HEK293 (cell line): ENCODE measurements at regions not wholly inside any gene's neighbourhood (a gene's known extent, or its start where the extent isn't known, plus 50 kb on each side); places are given as distances from the start of the nearest gene placed in this dataset.

Experiments
- CTCF ChIA-PET: fragments of 350-600 bp; formaldehyde crosslinking; extraction: SDS; loops from one replicate; lab custom pipeline; 2021; ENCODE audit warnings: antibody characterized with exemption; lab: Yijun Ruan, JAX
- POLR2A ChIA-PET: fragments of 300-600 bp; formaldehyde crosslinking; extraction: SDS; loops from one replicate; lab custom pipeline; 2020; ENCODE audit warnings: antibody characterized with exemption, inconsistent platforms; lab: Yijun Ruan, JAX
- H3K27ac ChIP-seq: fragments of 200-500 bp; sonication (Bioruptor generic); 2 replicates; pipeline ENCODE4 v1.5.1; 2014; ENCODE audit warnings: low read depth, low read length, control low read depth, inconsistent platforms; ENCODE audit errors: extremely low read depth
- H3K36me3 ChIP-seq, 2 experiments: fragments of 200-500 bp in 1 of 2; sonication (Bioruptor generic) in 1 of 2; 1 replicate in 1 of 2; 2 replicates in 1 of 2; pipeline ENCODE4 v1.5.1; 2014 to 2017; ENCODE audit warnings: inconsistent platforms in 2 of 2, low read length in 2 of 2; ENCODE audit not compliant: control insufficient read depth in 2 of 2, insufficient read depth in 1 of 2
- H3K4me1 ChIP-seq: fragments of 200-500 bp; sonication (Bioruptor generic); 2 replicates; pipeline ENCODE4 v1.5.1; 2014; ENCODE audit warnings: mild to moderate bottlenecking, low read length, inconsistent platforms; ENCODE audit not compliant: control insufficient read depth, insufficient read depth
- H3K4me3 ChIP-seq: 2 replicates; pipeline ENCODE4 v1.5.1; 2011; ENCODE audit warnings: low read depth, mild to moderate bottlenecking, control low read depth, low read length, moderate library complexity
- H3K9me3 ChIP-seq: fragments of 200-500 bp; sonication (Bioruptor generic); 2 replicates; pipeline ENCODE4 v1.5.1; 2014; ENCODE audit warnings: low read depth, low read length, inconsistent platforms; ENCODE audit not compliant: control insufficient read depth, insufficient read depth
- KLF1 ChIP-seq: fragments of 450-650 bp; formaldehyde crosslinking; IDR thresholded peaks from 2 replicates; pipeline ENCODE4 v1.5.1; 2016; ENCODE audit warnings: missing biosample characterization, missing genetic modification characterization
- MEIS1 ChIP-seq: sonication (generic); formaldehyde crosslinking; IDR thresholded peaks from 2 replicates; pipeline ENCODE4 v1.8.1; 2022; ENCODE audit warnings: missing genetic modification reagents, mild to moderate bottlenecking, borderline replicate concordance
- OSR2 ChIP-seq: fragments of 450-650 bp; formaldehyde crosslinking; IDR thresholded peaks from 2 replicates; pipeline ENCODE4 v1.5.1; 2016; ENCODE audit warnings: missing biosample characterization, missing genetic modification characterization
- SP2 ChIP-seq: fragments of 450-650 bp; formaldehyde crosslinking; IDR thresholded peaks from 2 replicates; pipeline ENCODE4 v1.5.1; 2016; ENCODE audit warnings: missing biosample characterization, missing genetic modification characterization
- TSHZ1 ChIP-seq: fragments of 450-650 bp; formaldehyde crosslinking; IDR thresholded peaks from 2 replicates; pipeline ENCODE4 v1.5.1; 2016; ENCODE audit warnings: missing biosample characterization, missing genetic modification characterization, borderline replicate concordance
- YY2 ChIP-seq: fragments of 450-650 bp; formaldehyde crosslinking; IDR thresholded peaks from 2 replicates; pipeline ENCODE4 v1.5.1; 2016; ENCODE audit warnings: missing biosample characterization, missing genetic modification characterization
- ZFP37 ChIP-seq: fragments of 450-650 bp; formaldehyde crosslinking; IDR thresholded peaks from 2 replicates; pipeline ENCODE4 v1.5.1; 2016; ENCODE audit warnings: missing biosample characterization, missing genetic modification characterization
- ZNF2 ChIP-seq: fragments of 450-650 bp; formaldehyde crosslinking; IDR thresholded peaks from 2 replicates; pipeline ENCODE4 v1.5.1; 2016; ENCODE audit warnings: missing biosample characterization, missing genetic modification characterization
- ZNF211 ChIP-seq: fragments of 450-650 bp; formaldehyde crosslinking; IDR thresholded peaks from 2 replicates; pipeline ENCODE4 v1.5.1; 2016; ENCODE audit warnings: low read depth, missing biosample characterization, missing genetic modification characterization
- ZNF214 ChIP-seq: fragments of 450-650 bp; formaldehyde crosslinking; IDR thresholded peaks from 2 replicates; pipeline ENCODE4 v1.5.1; 2017; ENCODE audit warnings: missing biosample characterization, mild to moderate bottlenecking, missing genetic modification characterization, borderline replicate concordance
- ZNF350 ChIP-seq: fragments of 450-650 bp; formaldehyde crosslinking; IDR thresholded peaks from 2 replicates; pipeline ENCODE4 v1.5.0; 2017; ENCODE audit warnings: missing biosample characterization, mild to moderate bottlenecking, missing genetic modification characterization
- ZNF366 ChIP-seq: fragments of 450-650 bp; formaldehyde crosslinking; conservative IDR thresholded peaks from 2 replicates; pipeline ENCODE4 v1.5.1; 2016; ENCODE audit warnings: missing biosample characterization, missing genetic modification characterization
- ZNF391 ChIP-seq: fragments of 450-650 bp; formaldehyde crosslinking; IDR thresholded peaks from 2 replicates; pipeline ENCODE4 v1.5.1; 2016; ENCODE audit warnings: low read depth, missing biosample characterization, missing genetic modification characterization, borderline replicate concordance
- ZNF510 ChIP-seq: fragments of 450-650 bp; formaldehyde crosslinking; IDR thresholded peaks from 2 replicates; pipeline ENCODE4 v1.5.1; 2018; ENCODE audit warnings: mild to moderate bottlenecking, missing genetic modification characterization, missing biosample characterization; ENCODE audit not compliant: insufficient replicate concordance
- ZNF521 ChIP-seq: fragments of 450-650 bp; formaldehyde crosslinking; IDR thresholded peaks from 2 replicates; pipeline ENCODE4 v1.5.1; 2017; ENCODE audit warnings: missing biosample characterization, mild to moderate bottlenecking, missing genetic modification characterization
- ZNF544 ChIP-seq: fragments of 450-650 bp; formaldehyde crosslinking; IDR thresholded peaks from 2 replicates; pipeline ENCODE4 v1.5.0; 2017; ENCODE audit warnings: missing biosample characterization, missing genetic modification characterization
- ZNF571 ChIP-seq: fragments of 450-650 bp; formaldehyde crosslinking; IDR thresholded peaks from 2 replicates; pipeline ENCODE4 v1.5.0; 2017; ENCODE audit warnings: missing biosample characterization, missing genetic modification characterization
- ZNF677 ChIP-seq: fragments of 450-650 bp; IDR thresholded peaks from 2 replicates; pipeline ENCODE4 v1.5.0; 2018; ENCODE audit warnings: missing biosample characterization, mild to moderate bottlenecking, missing genetic modification characterization, moderate library complexity
- ZNF701 ChIP-seq: fragments of 450-650 bp; formaldehyde crosslinking; IDR thresholded peaks from 2 replicates; pipeline ENCODE4 v1.5.1; 2016; ENCODE audit warnings: missing biosample characterization, missing genetic modification characterization
- ZNF791 ChIP-seq: fragments of 450-650 bp; formaldehyde crosslinking; IDR thresholded peaks from 2 replicates; pipeline ENCODE4 v1.5.1; 2016; ENCODE audit warnings: missing biosample characterization, missing genetic modification characterization
- TF ChIP-seq, protein P1 (sequence below): fragments of 450-650 bp; formaldehyde crosslinking; IDR thresholded peaks from 2 replicates; pipeline ENCODE4 v1.5.1; 2016; ENCODE audit warnings: missing biosample characterization, missing genetic modification characterization
- TF ChIP-seq, protein P2 (sequence below): fragments of 450-650 bp; formaldehyde crosslinking; IDR thresholded peaks from 2 replicates; pipeline ENCODE4 v1.5.1; 2016; ENCODE audit warnings: missing biosample characterization, missing genetic modification characterization

- no peaks in the 10 kb centered on the region for H3K9me3 ChIP-seq
- ChIA-PET CTCF (no interaction called here), POLR2A (no interaction called here)
- H3K27ac ChIP-seq = no peak overlapping the region
- TF ChIP-seq ZNF571 (tag by site-specific recombination) = no peak
- TF ChIP-seq ZNF510 (tag by site-specific recombination) = no peak
- TF ChIP-seq KLF1 = no peak
- no peak for TF ChIP-seq MEIS1 (CRISPR knock-in tag)
- TF ChIP-seq ZNF2 (tag by site-specific recombination) = no peak
- no peak for TF ChIP-seq ZNF214 (tag by site-specific recombination)
- TF ChIP-seq ZNF350 = no peak
- no peaks in the 10 kb centered on the region for H3K4me1 ChIP-seq
- no peak overlapping the region for H3K4me3 ChIP-seq
- H3K36me3 ChIP-seq = no peaks in the 10 kb centered on the region
Measured at GRCh38 chr1:188497020-188497419, 1668.3 kb downstream of the PLA2G4A start.

- TF ChIP-seq, protein P1, sequence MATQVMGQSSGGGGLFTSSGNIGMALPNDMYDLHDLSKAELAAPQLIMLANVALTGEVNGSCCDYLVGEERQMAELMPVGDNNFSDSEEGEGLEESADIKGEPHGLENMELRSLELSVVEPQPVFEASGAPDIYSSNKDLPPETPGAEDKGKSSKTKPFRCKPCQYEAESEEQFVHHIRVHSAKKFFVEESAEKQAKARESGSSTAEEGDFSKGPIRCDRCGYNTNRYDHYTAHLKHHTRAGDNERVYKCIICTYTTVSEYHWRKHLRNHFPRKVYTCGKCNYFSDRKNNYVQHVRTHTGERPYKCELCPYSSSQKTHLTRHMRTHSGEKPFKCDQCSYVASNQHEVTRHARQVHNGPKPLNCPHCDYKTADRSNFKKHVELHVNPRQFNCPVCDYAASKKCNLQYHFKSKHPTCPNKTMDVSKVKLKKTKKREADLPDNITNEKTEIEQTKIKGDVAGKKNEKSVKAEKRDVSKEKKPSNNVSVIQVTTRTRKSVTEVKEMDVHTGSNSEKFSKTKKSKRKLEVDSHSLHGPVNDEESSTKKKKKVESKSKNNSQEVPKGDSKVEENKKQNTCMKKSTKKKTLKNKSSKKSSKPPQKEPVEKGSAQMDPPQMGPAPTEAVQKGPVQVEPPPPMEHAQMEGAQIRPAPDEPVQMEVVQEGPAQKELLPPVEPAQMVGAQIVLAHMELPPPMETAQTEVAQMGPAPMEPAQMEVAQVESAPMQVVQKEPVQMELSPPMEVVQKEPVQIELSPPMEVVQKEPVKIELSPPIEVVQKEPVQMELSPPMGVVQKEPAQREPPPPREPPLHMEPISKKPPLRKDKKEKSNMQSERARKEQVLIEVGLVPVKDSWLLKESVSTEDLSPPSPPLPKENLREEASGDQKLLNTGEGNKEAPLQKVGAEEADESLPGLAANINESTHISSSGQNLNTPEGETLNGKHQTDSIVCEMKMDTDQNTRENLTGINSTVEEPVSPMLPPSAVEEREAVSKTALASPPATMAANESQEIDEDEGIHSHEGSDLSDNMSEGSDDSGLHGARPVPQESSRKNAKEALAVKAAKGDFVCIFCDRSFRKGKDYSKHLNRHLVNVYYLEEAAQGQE (tag by site-specific recombination) = peak; percentile 85
- TF ChIP-seq, protein P2, sequence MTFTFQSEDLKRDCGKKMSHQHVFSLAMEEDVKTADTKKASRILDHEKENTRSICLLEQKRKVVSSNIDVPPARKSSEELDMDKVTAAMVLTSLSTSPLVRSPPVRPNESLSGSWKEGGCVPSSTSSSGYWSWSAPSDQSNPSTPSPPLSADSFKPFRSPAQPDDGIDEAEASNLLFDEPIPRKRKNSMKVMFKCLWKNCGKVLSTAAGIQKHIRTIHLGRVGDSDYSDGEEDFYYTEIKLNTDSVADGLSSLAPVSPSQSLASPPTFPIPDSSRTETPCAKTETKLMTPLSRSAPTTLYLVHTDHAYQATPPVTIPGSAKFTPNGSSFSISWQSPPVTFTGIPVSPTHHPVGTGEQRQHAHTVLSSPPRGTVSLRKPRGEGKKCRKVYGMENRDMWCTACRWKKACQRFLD = no peak
- TF ChIP-seq OSR2 (tag by site-specific recombination) = no peak
- no peak for TF ChIP-seq ZNF521 (tag by site-specific recombination)
- TF ChIP-seq, all 188 proteins: peak for 1
- POLR2A ChIA-PET = no interaction called here
- Histone ChIP-seq H3K9me3 (no peaks in the 10 kb centered on the region), H3K36me3 (no peaks in the 10 kb centered on the region), H3K4me3 (no peak overlapping the region), H3K27ac (no peak overlapping the region), H3K4me1 (no peaks in the 10 kb centered on the region)
- CTCF ChIA-PET = no interaction called here
Measured at GRCh38 chr1:188499690-188500089, 1670.9 kb downstream of the PLA2G4A start.

GRCh38 chr1:188514917-188515316 lies 1686.2 kb downstream of the PLA2G4A start:
- ChIA-PET CTCF (no interaction called here), POLR2A (no interaction called here)
- no peak overlapping the region for H3K4me3 ChIP-seq
- H3K4me1 ChIP-seq = no peaks in the 10 kb centered on the region
- H3K36me3 ChIP-seq = no peaks in the 10 kb centered on the region
- TF ChIP-seq ZNF677 (tag by site-specific recombination) (no peak), ZNF791 (tag by site-specific recombination) (no peak), ZNF701 (tag by site-specific recombination) (no peak), YY2 (tag by site-specific recombination) (no peak), ZNF391 (tag by site-specific recombination) (no peak), ZFP37 (no peak), ZNF366 (tag by site-specific recombination) (no peak), TSHZ1 (no peak), ZNF350 (no peak), ZNF544 (tag by site-specific recombination) (no peak), SP2 (tag by site-specific recombination) (no peak), ZNF211 (no peak)
- H3K27ac ChIP-seq = no peak overlapping the region
- no peaks in the 10 kb centered on the region for H3K9me3 ChIP-seq
